ENCODE measurements at regions not wholly inside any gene's neighbourhood (a gene's known extent, or its start where the extent isn't known, plus 50 kb on each side); places are given as distances from the start of the nearest gene placed in this dataset.
A peak's percentile ranks its signal among the peaks of the same experiment; 100 is the strongest.

- Histone ChIP-seq H3K9me3 (ENCODE audit: control insufficient read depth, low read depth, low read length) (no peaks in the 10 kb centered on the region), H3K4me1 (ENCODE audit: control insufficient read depth, extremely low read depth, insufficient read depth, low read length) (no peaks in the 10 kb centered on the region), H3K27me3 (ENCODE audit: control insufficient read depth, extremely low read depth, insufficient read depth, low read length) (peaks cover 7% of the 10 kb centered on the region), H3K9me1 (ENCODE audit: control insufficient read depth, extremely low read depth, insufficient read depth, low read length) (no peaks in the 10 kb centered on the region), H3K4me3 (ENCODE audit: control insufficient read depth in 2 of 3, extremely low read depth in 1 of 3, insufficient read depth in 2 of 3, low read depth in 1 of 3, low read length in 3 of 3) (no peak overlapping the region), H2AFZ (ENCODE audit: control insufficient read depth, low read length) (no peak overlapping the region), H3K27ac (ENCODE audit: control insufficient read depth, insufficient read depth, low read length) (no peak overlapping the region), H4K20me1 (ENCODE audit: control insufficient read depth, extremely low read depth, insufficient read depth, low read length) (no peaks in the 10 kb centered on the region), H3K36me3 (ENCODE audit: control insufficient read depth in 2 of 2, extremely low read depth in 1 of 2, insufficient read depth in 2 of 2, low read length in 2 of 2) (no peaks in the 10 kb centered on the region), H3K9ac (ENCODE audit: control insufficient read depth, extremely low read depth, insufficient read depth, low read length) (no peak overlapping the region), H3K4me2 (ENCODE audit: control insufficient read depth, extremely low read depth, insufficient read depth, low read depth, low read length) (no peak overlapping the region), H3K79me2 (ENCODE audit: control insufficient read depth, insufficient read depth, low read length) (no peaks in the 10 kb centered on the region)
- DNase-seq (ENCODE audit: low read depth, low spot score) (no peak), FAIRE-seq (no peak)
- dilution Hi-C loops (cut with MboI; ENCODE audit: extremely low pct_ligation_motif_present, low sequenced_read_pairs) = no loop called here
- TF ChIP-seq EZH2 (IDR thresholded peaks at IDR 0.05; ENCODE audit: low read length) (no peak), CTCF (optimal IDR thresholded peaks at IDR 0.05 in 1 of 3, IDR thresholded peaks at IDR 0.05 in 1 of 3, conservative IDR thresholded peaks at IDR 0.05 in 1 of 3; ENCODE audit: extremely low read depth in 1 of 3, insufficient read depth in 2 of 3, low read length in 3 of 3) (peak; percentile 21 to 65 (median 60))
These were observed 256.3 kb upstream of the SFSWAP start for GRCh38 chr12:131454418-131455217.

- H3K36me3 ChIP-seq (ENCODE audit: control insufficient read depth in 2 of 2, extremely low read depth in 1 of 2, insufficient read depth in 2 of 2, low read length in 2 of 2) = no peaks in the 10 kb centered on the region
- no peaks in the 10 kb centered on the region for H4K20me1 ChIP-seq (ENCODE audit: control insufficient read depth, extremely low read depth, insufficient read depth, low read length)
- H3K27ac ChIP-seq (ENCODE audit: control insufficient read depth, insufficient read depth, low read length) = no peak overlapping the region
- H3K4me2 ChIP-seq (ENCODE audit: control insufficient read depth, extremely low read depth, insufficient read depth, low read depth, low read length) = no peak overlapping the region
- H3K9ac ChIP-seq (ENCODE audit: control insufficient read depth, extremely low read depth, insufficient read depth, low read length) = no peak overlapping the region
- dilution Hi-C loops (cut with MboI; ENCODE audit: extremely low pct_ligation_motif_present, low sequenced_read_pairs) = no loop called here
- H3K4me3 ChIP-seq (ENCODE audit: control insufficient read depth in 2 of 3, extremely low read depth in 1 of 3, insufficient read depth in 2 of 3, low read depth in 1 of 3, low read length in 3 of 3) = no peak overlapping the region
- H3K9me3 ChIP-seq (ENCODE audit: control insufficient read depth, low read depth, low read length) = no peaks in the 10 kb centered on the region
- no peak overlapping the region for H2AFZ ChIP-seq (ENCODE audit: control insufficient read depth, low read length)
- no peaks in the 10 kb centered on the region for H3K4me1 ChIP-seq (ENCODE audit: control insufficient read depth, extremely low read depth, insufficient read depth, low read length)
- DNase-seq (ENCODE audit: low read depth, low spot score) = no peak
- no peaks in the 10 kb centered on the region for H3K79me2 ChIP-seq (ENCODE audit: control insufficient read depth, insufficient read depth, low read length)
- no peaks in the 10 kb centered on the region for H3K9me1 ChIP-seq (ENCODE audit: control insufficient read depth, extremely low read depth, insufficient read depth, low read length)
- FAIRE-seq = no peak
- no peak for TF ChIP-seq EZH2 (IDR thresholded peaks at IDR 0.05; ENCODE audit: low read length)
- H3K27me3 ChIP-seq (ENCODE audit: control insufficient read depth, extremely low read depth, insufficient read depth, low read length) = peaks cover 7% of the 10 kb centered on the region
These were observed 255.7 kb upstream of the SFSWAP start for GRCh38 chr12:131455218-131455506.

Measured in keratinocyte (primary cell).